ENCODE measurements at regions not wholly inside any gene's neighbourhood (a gene's known extent, or its start where the extent isn't known, plus 50 kb on each side); places are given as distances from the start of the nearest gene placed in this dataset.

DNA sequence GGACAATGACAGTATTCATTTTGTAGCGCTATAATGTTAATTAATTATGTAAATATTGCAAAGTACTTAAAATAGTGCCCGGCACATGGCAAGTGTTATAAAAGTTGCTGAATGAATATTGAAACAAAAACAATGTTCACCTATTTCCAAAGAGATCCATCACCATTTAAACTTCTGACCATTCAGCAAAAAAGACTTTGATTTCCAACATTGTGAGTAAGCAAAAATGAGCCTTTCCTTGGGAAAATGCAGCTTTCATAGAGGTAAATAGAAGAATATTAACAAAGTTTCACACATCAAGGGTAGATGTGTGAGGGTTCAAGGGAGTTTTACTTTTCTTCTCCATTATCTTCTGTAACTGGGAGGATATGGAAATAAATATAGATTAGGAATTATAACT is 1089.4 kb upstream of the C9orf72 start:
- no peak for DNase-seq

DNA sequence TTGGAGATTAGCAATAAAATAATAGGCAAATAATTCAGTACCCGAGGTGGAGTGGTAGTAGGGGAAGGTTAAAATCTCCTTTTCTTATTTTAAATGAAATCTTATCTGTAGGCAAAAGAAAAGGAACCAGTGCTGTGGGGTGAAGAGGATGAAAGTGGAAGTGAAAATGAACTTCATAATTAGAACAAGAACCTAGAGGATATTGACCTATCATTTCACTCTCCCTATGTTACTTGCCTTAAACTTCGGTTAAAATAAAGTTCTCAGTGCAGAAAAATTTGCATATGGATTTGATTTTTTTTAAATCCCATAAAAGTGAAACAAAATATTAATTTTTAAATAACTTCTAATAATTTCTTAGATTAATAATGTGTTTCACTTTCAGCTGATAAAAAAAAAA is 1094.9 kb upstream of the C9orf72 start:
- no peak for DNase-seq

GRCh38 chr9:28671000-28671399 is 1097.7 kb upstream of the C9orf72 start:
- DNase-seq: no peak

DNA sequence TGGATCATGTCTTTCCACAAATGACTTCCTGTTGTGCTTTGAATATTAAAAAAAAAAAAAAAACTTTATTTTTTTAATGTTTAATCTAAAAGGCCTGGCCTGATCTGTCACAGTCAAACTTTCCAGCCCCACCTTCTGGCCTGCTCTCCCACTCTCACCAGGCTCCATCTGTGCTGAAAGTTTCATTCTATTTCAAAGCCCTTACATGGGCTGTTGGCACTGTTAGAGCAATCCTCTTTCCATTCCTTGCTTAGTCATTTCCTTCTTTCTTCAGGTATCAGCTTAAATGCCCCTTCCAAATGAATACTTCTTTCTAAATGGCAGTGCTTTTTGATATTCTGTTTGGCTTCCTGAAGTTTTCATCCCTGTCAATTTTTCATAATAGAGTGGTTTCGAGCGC is 1104.8 kb upstream of the C9orf72 start:
- no peak for DNase-seq

DNA sequence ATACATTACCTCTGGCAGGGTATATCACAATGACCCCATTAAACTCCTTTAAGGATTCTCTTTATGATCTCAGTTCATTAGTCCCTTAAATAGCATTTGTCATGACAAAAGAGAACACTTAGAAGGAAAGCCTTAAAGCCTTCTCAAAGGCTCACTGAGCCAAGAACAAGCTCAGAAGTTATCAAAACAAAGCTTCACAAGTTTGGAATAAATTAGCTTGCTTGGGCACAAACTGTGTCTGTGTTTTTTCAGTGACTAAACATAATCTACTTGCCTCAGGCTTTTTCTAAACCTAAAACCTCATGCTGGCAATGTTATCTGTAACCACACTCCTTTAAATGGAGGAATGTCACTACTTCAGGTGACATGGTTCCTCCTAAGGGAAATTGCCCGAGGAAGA is 1114.9 kb upstream of the C9orf72 start:
- no peak for DNase-seq

GRCh38 chr9:28692012-28692411 is 1118.7 kb upstream of the C9orf72 start:
- DNase-seq: no peak

DNA sequence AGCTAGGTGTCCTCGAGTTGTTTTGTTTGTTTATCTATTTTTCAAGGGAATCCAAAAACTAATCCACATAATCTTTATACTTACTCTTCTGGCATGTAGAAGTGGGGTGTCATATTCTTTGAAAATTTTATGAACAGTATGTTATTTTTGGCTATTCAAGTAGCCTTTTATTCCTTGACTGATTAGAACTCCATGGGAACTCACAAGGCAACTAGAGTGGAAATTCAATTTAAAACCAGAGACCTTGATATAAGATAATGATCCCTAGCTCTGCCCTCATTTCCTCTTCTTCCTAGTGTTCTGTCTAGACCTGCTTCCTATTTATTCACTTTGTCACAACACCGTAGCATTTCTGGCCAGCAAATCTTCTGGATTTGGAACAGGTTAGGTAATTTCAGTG is 1123.7 kb upstream of the C9orf72 start:
- DNase-seq: no peak

DNA sequence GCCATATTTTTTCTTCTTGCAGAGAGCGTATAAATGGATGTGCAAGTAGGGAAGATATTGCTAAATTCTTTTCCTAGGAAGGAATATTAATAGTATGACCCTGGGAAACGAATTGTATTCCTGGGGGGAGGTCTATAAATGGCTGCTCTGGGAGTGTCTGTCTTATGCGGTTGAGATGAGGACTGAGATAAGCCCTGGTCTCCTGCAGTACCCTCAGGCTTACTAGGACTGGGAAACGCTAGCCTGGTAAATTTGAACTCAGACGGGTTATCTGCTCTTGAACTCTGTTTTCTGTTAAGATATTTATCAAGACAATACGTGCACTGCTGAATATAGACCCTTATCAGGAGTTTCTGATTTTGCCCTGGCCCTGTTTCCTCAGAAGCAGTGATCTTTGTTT is 1126.4 kb upstream of the C9orf72 start:
- DNase-seq: no peak

DNA sequence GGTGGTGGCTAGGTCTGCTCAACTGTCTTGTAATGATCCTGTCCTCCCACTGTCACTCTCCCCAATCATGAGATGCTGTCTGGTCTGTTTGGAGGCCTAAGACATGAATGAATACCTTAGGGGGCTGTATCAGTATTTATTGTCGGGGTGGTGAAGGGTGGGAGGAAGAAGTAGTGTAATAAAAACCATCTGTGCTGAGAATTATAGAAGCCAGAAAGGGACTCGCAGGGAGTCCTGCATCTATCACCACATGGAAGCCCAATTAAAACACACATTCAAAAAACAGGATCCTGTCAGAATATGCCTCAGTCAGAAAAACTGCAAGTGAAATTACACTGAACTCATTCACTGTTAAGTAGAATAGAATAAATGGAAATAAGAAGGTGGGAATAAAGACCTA is 1134.3 kb upstream of the C9orf72 start:
- DNase-seq: no peak

DNA sequence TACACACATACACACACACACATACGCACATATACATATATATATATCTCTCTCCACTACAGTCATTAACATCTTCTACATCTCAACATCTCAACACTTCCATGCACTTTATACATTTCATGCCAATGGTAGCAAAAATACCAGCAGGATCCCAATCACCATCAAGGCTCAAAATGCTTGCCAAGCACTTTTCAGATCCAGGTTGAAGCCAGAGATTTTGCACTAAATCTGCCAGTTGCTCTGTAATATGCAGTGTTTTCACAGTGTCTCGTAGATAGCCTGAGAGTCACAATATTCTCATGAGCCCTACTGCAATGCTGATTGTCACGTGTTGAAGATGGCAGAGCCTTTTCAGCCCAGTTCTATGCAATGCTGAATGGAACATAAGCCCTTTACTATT is 1140.9 kb upstream of the C9orf72 start:
- no peak for DNase-seq

DNA sequence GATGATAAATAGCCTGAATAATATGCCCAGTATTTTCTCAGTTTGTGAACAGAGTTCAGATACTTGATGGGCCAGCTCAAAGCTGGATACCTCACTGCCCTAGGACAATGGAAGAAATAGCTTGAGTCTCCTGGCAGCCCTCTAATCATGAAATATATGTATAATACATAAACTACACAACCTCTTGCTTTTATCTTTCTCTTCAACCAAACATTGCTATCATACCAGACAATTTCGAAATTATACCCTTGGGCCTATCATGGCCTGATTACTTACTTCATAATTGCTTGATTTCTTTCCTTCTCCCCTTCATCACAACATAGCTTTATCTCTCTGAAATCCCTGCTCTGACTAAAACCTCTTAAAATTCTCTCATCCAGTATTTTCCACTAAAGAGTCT is 1144.9 kb upstream of the C9orf72 start:
- no peak for DNase-seq

GRCh38 chr9:28720746-28721145 is 1147.5 kb upstream of the C9orf72 start:
- DNase-seq: no peak

DNA sequence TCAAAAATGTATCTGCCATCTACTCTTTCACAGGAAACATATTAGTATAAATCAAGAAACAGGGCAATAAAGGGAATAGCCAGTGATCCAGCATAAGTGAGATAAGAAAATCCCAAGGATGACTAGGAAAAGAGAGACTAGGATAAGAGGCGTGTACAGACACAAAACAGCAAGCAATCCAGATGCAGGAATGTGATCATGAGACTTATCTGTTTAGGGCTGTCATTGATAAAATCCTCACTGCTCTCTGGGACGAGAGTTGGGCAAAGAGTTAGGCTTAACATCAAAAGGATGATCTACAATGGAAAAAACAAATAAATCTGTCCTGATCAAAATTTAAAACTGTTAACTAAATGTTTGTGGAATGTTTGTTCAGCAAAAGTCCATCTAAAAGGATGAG is 1156.8 kb upstream of the C9orf72 start:
- no peak for DNase-seq

- DNase-seq: no peak
Observed at GRCh38 chr9:28735738-28736342, 1162.6 kb upstream of the C9orf72 start.

GRCh38 chr9:28741459-28741858 is 1168.2 kb upstream of the C9orf72 start:
- DNase-seq: no peak

DNA sequence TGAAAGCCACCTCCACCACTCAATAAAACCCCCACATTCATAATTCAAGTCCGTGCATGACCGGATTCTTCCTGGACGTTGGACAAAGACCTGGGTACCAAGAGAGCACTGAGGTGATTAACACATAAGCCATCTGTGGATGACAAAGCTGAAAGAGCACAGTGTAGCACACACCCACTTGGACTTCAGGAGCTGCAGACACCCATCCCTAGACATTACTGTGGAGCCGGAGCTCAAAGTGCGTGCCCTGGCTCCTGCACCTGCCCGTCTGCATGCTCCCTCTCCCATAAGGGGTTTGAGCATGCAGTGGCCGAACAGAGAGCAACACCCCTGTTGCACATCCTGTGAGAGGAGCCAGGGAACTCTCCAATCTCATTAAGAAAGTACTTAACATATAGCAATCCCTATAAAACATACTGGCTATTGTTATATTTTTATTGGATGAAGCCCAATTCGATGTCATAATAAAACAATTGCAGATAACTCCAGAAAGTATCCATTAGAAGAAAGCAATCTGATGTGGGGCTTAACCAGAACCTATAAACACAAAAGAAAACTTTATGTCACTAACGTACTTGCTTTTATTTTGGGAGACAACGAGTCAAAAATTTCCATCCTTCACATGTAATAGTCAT is 1174.2 kb upstream of the C9orf72 start:
- DNase-seq: no peak

DNA sequence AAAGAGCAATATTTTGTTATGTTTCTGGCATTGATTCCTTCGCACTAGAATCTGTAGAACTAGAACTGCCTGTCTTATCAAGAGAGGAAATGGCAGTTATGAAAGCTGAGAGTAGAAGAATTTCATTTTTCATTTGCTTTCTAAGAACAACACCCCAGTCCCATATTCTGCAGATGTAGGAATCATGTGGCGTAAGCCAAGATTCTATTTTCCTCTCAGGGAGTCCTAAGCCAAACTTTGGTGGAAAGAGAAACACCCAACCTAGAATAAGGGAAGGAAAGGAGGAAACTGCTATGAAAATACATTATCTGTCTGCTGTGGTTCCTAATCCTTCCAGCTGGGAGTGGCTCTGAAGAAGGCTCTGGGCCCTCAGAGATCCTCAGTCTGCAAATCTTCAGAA is 1176.9 kb upstream of the C9orf72 start:
- no peak for DNase-seq

GRCh38 chr9:28758341-28758740 is 1185.1 kb upstream of the C9orf72 start:
- no peak for DNase-seq

DNA sequence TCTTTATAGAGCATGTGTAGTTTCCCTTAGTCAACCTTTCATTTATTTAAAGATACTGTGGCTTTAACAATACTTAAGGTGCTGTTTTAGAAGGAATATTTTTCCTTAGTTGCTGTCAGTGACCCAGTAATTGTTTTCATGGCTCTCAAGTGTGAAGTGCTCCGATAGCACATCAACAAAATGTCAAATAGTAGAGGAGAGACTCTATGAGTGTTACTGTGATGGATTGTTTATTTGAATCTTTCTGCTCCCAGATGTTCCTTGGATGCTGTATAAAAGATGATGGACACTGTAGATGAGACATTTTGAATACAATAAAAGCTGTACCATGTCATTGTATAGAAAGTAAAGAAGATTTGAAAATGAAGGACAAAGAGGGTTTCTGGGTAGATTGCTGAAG is 1185.7 kb upstream of the C9orf72 start:
- no peak for DNase-seq

DNA sequence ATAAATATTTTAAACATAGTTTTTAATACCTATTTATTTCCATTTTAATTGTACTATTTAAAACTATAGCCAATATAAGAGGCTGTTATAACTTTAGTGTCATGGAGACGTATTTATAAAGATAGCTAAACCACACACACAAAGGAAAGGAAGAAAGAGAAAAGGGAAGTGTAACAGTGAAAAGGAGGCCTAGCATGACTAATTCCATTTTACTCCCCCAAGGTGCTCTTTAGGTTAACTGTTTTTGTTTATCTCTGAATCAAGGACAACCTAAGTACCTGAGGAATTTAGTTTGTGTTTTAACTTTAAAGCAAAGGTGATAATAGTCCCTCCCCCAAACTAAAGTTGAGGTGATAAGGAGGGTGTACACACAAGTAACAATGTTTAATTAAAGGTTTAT is 1188.9 kb upstream of the C9orf72 start:
- DNase-seq: no peak

- no peak for DNase-seq
Observed at GRCh38 chr9:28764532-28764931, 1191.3 kb upstream of the C9orf72 start.

DNA sequence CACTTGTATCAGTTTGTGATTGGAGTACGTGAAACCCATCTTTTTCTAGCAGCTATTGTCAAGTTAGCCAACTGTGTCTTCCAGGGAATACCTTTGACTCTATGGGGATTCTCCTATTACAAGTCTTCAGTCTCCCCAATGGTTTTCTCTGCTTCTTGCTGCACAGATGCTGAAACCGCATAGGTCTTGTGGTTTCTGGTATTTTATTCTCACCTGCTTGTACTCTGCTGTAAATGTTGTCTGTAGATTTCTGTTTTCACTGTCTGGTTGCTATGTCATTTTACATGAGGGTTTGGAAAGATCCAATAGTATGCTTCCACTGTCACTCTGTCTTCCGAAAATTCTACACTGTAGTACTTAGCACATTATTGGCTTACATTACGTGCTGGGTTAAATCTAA is 1196.9 kb upstream of the C9orf72 start:
- no peak for DNase-seq

DNA sequence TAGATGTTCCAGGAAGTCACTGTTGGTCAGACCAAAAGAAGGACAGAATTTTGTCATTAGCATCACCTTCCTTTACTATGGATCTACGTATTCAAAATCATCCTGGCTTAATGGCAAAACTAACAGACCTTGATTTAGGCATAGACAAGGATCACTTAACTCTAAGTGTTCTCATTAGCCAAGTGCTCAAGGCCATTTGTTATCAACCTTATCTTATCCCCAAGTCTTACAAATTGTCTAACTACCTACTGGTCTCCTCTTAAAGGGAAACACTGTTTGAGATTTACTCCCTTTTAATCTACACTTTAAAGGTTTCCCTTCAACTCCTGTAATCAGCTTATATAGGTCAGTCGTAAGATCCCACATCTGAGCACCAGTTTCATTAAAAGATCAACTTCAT is 1197.5 kb upstream of the C9orf72 start:
- no peak for DNase-seq

DNA sequence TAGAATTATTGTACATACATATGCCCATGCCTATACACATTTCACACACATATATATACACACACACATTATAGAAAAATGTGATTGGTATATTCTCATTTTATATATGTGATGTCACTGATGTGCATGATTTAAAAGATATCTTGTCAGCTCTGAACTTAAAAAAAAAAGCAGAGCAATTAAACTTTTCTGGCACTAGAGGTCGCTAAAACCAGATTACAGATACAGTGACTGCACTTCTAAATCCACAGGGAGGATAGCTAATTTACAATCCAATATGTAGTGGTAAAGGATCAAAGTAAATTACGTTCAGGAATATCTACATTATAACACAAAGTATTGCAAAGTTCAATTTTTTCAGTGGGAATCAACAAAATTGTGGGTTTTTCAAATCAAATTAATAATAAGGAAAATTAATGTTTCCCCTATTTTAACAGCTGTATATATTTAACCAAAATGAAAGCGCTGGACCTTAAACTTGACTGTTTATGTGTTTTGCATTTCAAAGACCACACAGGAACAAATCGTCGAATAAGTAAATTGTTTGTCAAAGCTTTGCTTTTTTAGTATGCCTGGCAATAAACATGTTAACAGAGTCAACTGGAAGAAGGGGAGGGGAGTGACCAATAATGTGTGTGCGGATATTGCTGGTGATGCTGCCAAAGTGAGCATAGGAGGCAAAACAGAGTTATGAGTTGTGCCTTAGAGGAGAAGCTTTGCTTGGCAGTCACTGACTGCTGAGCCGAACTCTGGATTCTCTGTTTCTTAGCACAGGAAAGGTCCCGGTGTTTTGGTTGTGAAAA is 1201.4 kb upstream of the C9orf72 start:
- peak; percentile 38 for DNase-seq

GRCh38 chr9:28779243-28779642 is 1206.0 kb upstream of the C9orf72 start:
- no peak for DNase-seq
